ENCODE measurements at regions not wholly inside any gene's neighbourhood (a gene's known extent, or its start where the extent isn't known, plus 50 kb on each side); places are given as distances from the start of the nearest gene placed in this dataset.

DNA sequence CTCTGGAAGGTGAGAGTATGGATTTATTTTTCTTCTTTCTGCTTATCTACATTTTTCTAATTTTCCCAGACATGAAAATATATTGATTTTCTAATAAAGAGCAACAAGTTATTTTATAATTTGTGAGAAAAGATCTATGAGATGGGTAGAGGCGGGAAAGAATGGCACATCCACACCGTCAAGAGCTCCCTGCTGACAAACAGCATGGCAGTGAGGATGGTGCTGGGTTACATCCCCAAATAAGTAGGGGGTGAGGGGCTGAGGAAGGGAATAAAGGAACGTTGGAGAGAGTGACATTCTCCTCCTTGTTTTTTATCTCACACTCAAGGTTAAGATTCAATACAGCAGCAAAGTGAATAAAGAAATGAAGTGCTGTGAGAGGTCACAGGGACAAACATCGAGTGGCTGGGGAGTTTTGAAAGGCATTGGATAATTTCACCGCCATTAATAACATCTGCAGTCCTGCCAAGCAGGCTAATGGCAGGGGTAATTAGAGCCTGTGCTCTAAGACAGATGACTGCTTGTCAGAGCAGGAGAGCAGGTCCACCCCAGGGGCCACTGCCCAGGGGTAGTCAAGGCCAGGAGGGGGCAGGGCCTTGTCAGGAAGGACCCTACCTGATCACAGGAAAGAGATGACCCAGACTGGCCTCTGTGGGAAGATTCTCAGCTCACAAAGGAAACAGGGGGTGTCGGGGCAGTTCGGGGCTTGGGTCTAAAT lies 323.8 kb downstream of the FBXW7 start:
- H3K4me3 ChIP-seq, result no peak overlapping the region
- no peak overlapping the region for H3K27ac ChIP-seq
- no peaks in the 10 kb centered on the region for H3K36me3 ChIP-seq
- H3K4me1 ChIP-seq, result peaks cover 0 to 2% of the 10 kb centered on the region in 2 donors
- no peaks in the 10 kb centered on the region for H3K27me3 ChIP-seq
- no peak for DNase-seq (ENCODE audit: low spot score)
- TF ChIP-seq, protein P1, sequence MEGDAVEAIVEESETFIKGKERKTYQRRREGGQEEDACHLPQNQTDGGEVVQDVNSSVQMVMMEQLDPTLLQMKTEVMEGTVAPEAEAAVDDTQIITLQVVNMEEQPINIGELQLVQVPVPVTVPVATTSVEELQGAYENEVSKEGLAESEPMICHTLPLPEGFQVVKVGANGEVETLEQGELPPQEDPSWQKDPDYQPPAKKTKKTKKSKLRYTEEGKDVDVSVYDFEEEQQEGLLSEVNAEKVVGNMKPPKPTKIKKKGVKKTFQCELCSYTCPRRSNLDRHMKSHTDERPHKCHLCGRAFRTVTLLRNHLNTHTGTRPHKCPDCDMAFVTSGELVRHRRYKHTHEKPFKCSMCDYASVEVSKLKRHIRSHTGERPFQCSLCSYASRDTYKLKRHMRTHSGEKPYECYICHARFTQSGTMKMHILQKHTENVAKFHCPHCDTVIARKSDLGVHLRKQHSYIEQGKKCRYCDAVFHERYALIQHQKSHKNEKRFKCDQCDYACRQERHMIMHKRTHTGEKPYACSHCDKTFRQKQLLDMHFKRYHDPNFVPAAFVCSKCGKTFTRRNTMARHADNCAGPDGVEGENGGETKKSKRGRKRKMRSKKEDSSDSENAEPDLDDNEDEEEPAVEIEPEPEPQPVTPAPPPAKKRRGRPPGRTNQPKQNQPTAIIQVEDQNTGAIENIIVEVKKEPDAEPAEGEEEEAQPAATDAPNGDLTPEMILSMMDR (IDR thresholded peaks at IDR 0.05), result no peak
- H3K9me3 ChIP-seq, result peaks cover 0 to 9% of the 10 kb centered on the region in 2 donors

DNA sequence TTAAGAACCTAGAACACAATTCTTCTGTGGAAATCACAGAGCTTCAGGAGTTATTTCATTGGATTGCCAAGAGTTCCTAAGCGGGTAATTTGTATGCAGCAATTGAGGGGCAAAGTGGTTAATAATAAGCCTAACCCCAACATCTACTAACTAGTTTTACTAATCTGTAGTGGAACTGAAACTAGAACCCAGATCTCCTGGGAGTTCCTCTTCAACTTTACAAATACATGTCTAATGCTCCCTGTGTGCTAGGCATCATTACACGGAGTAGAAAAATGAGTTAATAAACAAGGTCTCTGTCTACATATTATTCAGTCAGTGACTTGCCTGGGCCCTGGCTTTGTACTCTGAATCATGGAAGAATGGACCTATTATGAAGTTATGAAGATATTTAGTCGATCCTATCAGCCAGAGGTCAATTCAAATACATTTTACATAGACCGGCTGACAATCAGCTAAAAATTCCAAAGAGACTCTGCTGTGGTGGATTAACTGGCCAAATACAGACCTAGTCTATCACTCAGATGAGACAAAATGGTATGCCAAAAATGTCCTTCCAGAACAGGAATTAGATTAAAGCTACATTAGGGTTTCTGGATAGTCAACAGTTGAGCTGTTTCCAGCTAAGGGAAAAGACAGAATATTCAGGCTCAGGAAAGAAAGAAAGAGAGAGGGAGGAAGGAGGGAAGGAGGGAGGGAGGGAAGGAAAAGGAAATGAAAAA lies 326.0 kb downstream of the FBXW7 start:
- TF ChIP-seq, protein P1 (IDR thresholded peaks at IDR 0.05), result no peak
- H3K4me1 ChIP-seq, result peaks cover 0 to 17% of the 10 kb centered on the region in 2 donors
- H3K36me3 ChIP-seq, result no peaks in the 10 kb centered on the region
- H3K27me3 ChIP-seq, result no peaks in the 10 kb centered on the region
- DNase-seq (ENCODE audit: low spot score), result no peak
- H3K4me3 ChIP-seq, result no peak overlapping the region
- no peak overlapping the region for H3K27ac ChIP-seq
- peaks cover 0 to under 1% of the 10 kb centered on the region in 2 donors for H3K9me3 ChIP-seq

DNA sequence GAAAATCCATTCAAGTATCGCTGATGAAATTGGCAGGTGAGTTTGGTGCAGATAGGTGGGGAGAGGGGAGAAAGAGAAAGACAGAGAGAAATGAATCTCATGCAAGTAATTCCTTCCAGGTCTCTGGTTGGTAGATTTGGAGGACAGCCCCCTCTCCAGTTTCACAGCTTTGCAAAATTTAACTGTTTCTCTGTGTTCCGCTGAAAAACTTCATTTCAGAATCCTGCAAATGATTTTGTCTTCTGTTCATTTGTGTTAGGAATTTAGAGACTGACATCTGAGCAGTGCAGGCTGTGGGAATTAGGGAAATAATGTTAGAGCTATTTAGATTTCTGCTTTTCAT lies 328.5 kb downstream of the FBXW7 start:
- H3K4me3 ChIP-seq, result no peak overlapping the region
- TF ChIP-seq, protein P1 (IDR thresholded peaks at IDR 0.05), result no peak
- peaks cover 0 to 17% of the 10 kb centered on the region in 2 donors for H3K4me1 ChIP-seq
- H3K27ac ChIP-seq, result no peak overlapping the region
- H3K36me3 ChIP-seq, result no peaks in the 10 kb centered on the region
- H3K9me3 ChIP-seq, result no peaks in the 10 kb centered on the region
- DNase-seq (ENCODE audit: low spot score), result no peak
- no peaks in the 10 kb centered on the region for H3K27me3 ChIP-seq

DNA sequence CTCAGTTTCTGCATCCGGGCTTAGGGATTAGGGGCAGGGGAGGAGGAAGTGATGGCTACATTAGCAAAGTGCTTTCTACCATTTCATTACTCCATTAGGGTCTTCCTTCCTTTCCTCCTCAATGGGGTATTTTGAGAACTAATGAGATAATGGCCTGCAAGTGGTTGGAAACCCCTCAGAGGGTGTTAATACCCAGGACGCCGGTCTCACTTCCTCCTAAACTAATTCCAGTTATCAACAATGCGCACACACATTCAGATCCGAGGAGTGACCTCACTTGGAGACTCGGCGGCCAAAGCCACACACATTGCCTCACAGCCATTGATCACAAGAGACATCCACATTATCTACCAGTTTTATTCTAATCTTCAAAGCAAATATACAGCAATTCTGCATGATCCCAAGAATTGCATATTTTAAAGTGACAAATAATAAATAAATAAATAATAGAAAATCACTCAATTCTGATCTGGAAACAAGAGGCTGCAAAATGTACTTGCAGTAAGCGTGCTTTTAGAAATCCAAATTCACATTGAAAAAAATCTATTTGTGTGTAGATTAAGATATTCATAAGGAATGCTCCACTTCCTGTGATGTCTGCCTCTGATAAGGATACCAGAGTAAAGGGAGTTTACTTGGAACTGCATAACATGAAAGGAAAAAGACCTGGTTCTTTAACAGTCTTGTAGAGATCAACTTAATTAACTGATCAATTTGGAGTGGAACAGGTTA lies 329.1 kb downstream of the FBXW7 start:
- no peaks in the 10 kb centered on the region for H3K9me3 ChIP-seq
- no peak for DNase-seq (ENCODE audit: low spot score)
- no peaks in the 10 kb centered on the region for H3K36me3 ChIP-seq
- H3K4me3 ChIP-seq, result no peak overlapping the region
- peaks cover 0 to 17% of the 10 kb centered on the region in 2 donors for H3K4me1 ChIP-seq
- H3K27ac ChIP-seq, result no peak overlapping the region
- TF ChIP-seq, protein P1 (IDR thresholded peaks at IDR 0.05), result no peak
- H3K27me3 ChIP-seq, result no peaks in the 10 kb centered on the region

DNA sequence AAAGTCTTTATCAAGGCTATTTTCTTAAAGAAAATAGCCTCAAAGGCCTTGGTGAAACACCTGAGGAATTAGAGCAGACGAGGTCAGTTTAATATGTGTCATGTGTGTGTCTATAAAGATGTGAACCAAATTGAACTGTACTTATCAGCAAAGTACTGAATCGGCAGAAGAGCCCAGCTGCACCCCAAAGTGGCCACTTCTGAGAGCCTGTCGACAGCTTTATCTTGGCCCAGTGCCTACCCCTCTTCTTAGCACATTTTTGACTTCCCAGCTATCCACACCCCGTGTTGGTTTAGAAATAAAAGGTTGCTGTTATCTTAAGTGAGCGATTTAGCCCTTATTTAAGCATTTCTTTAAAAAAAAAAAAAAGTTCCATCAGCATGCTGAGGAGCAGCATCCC lies 329.7 kb downstream of the FBXW7 start:
- H3K4me3 ChIP-seq, result peak overlapping the region in 1 of 2 donors; percentile 7
- H3K4me1 ChIP-seq, result peaks cover 0 to 17% of the 10 kb centered on the region in 2 donors
- H3K36me3 ChIP-seq, result no peaks in the 10 kb centered on the region

More for the DNA sequence above, 329.7 kb downstream of the FBXW7 start:
- no peak for DNase-seq (ENCODE audit: low spot score)
- Histone ChIP-seq H3K27me3 (no peaks in the 10 kb centered on the region), H3K27ac (no peak overlapping the region), H3K9me3 (no peaks in the 10 kb centered on the region)
- TF ChIP-seq, protein P1 (IDR thresholded peaks at IDR 0.05), result no peak
